ENCODE measurements at regions not wholly inside any gene's neighbourhood (a gene's known extent, or its start where the extent isn't known, plus 50 kb on each side); places are given as distances from the start of the nearest gene placed in this dataset.
"Not testable (repeated sequence)": the region's sequence is repeated elsewhere in the genome, so short reads cannot be mapped to it uniquely, and the experiment has no call there.

- Mint-ChIP-seq H3K27ac (no peak overlapping the region), H3K4me1 (peaks cover 0 to 2% (median 0%) of the 10 kb centered on the region in 3 donors), H3K36me3 (no peaks in the 10 kb centered on the region), H3K4me3 (no peak overlapping the region), H3K9me3 (no peaks in the 10 kb centered on the region), H3K27me3 (peaks cover 4% of the 10 kb centered on the region)
Observed at GRCh38 chr7:93719546-93719945, 145.0 kb upstream of the CALCR start.

DNA sequence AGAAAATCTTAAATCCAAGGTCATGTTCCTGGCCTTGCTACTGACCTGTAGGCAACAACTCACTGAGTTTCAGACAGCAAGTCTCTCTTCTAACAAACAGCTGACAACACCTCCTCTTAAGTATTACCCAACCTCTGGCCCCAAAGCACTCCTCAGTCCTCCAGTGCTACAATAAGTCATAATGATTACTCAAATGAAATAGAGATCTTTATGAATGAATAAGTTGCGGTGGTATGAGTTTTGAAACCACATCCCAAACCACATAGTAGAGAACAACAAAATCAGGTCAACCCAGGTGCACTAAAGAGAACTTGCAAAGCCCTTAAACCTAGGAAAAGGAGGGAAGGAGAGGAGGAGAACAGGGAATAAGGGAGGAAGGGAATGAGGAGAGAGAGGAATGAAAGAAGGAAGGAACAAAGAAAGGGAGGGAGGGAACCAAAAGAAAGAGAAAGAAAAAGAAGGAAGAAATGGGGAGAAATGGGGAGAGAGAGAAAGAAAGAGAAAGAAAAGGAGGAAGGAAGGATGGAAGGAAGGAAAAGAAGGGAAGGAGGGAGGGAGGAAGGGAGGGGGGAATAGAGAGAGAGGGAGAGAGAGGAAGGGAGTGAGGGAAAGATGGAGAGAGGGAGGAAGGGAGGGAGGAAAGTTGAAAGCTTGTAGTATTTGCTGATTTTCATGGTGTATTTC lies 142.8 kb upstream of the CALCR start:
- peaks cover 0 to 2% (median 0%) of the 10 kb centered on the region in 3 donors for H3K4me1 Mint-ChIP-seq
- H3K9me3 Mint-ChIP-seq, result no peaks in the 10 kb centered on the region
- H3K36me3 Mint-ChIP-seq, result no peaks in the 10 kb centered on the region
- peaks cover 7% of the 10 kb centered on the region for H3K27me3 Mint-ChIP-seq
- H3K4me3 Mint-ChIP-seq, result no peak overlapping the region
- H3K27ac Mint-ChIP-seq, result peak overlapping the region in 1 of 3 donors; percentile 7

- Mint-ChIP-seq H3K27ac (no peak overlapping the region), H3K36me3 (no peaks in the 10 kb centered on the region), H3K9me3 (no peaks in the 10 kb centered on the region)
Observed at GRCh38 chr7:93715234-93715633, 140.7 kb upstream of the CALCR start.

DNA sequence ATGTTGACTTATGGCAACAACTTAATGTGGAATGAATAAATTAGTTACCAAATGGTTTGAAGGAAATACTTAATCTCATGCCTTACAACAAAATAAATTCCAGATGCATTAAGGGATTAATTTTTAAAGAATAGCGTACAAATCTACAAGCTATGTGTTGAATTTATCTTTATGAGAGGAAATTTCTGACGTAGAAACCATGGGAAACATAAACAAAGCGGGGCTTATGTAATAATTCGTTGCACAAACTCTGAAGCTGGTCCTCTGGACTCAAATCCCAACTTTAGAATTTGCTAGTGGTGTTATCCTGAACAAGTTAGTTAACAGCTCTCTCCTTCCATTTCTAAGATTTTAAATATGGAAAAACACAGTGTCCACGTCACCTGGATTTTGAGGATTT lies 137.4 kb upstream of the CALCR start:
- H3K9me3 Mint-ChIP-seq, result peaks cover 0 to 4% (median 3%) of the 10 kb centered on the region in 3 donors
- H3K4me3 Mint-ChIP-seq, result no peak overlapping the region
- H3K4me1 Mint-ChIP-seq, result peaks cover 0 to 2% (median 0%) of the 10 kb centered on the region in 3 donors
- no peak overlapping the region for H3K27ac Mint-ChIP-seq
- no peaks in the 10 kb centered on the region for H3K36me3 Mint-ChIP-seq
- H3K27me3 Mint-ChIP-seq, result peaks cover 3% of the 10 kb centered on the region

More at GRCh38 chr7:93715234-93715633, 140.7 kb upstream of the CALCR start:
- Mint-ChIP-seq H3K4me3 (no peak overlapping the region), H3K4me1 (peaks cover 0 to 2% (median 0%) of the 10 kb centered on the region in 3 donors), H3K27me3 (peaks cover 7% of the 10 kb centered on the region)

GRCh38 chr7:93708255-93708654 lies 133.7 kb upstream of the CALCR start:
- H3K4me1 Mint-ChIP-seq, H3K4me3 Mint-ChIP-seq, H3K36me3 Mint-ChIP-seq, H3K9me3 Mint-ChIP-seq, H3K27me3 Mint-ChIP-seq: not testable (repeated sequence)
- peak overlapping the region in 1 of 3 donors; percentile 71 for H3K27ac Mint-ChIP-seq

GRCh38 chr7:93707249-93707648 lies 132.7 kb upstream of the CALCR start:
- H3K36me3 Mint-ChIP-seq, result no peaks in the 10 kb centered on the region
- no peaks in the 10 kb centered on the region for H3K4me1 Mint-ChIP-seq
- H3K4me3 Mint-ChIP-seq, result no peak overlapping the region
- peaks cover 4% of the 10 kb centered on the region in 3 donors for H3K9me3 Mint-ChIP-seq
- H3K27ac Mint-ChIP-seq, result no peak overlapping the region
- no peaks in the 10 kb centered on the region for H3K27me3 Mint-ChIP-seq

GRCh38 chr7:93706162-93706561 lies 131.6 kb upstream of the CALCR start:
- not testable (repeated sequence) for H3K36me3 Mint-ChIP-seq, H3K9me3 Mint-ChIP-seq, H3K27me3 Mint-ChIP-seq, H3K4me3 Mint-ChIP-seq, H3K27ac Mint-ChIP-seq, H3K4me1 Mint-ChIP-seq

DNA sequence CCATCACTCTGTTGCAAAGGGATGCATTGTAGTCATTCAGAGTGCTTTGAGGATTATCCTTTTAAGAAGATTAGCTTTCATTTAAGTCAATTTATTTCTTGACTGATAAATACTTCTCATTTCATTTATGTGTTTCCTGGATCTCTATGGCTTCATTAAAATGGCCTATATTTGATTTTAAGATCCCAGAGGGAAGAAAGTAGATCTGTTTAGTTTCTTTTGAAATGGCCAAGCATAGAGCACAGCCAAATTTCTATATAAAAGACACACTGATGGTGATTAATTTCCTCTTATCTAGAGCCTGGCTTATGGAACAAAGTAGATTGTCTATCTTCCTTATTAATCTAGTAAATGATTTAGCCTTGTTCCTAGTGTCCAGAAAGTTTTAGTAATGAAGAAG lies 129.7 kb upstream of the CALCR start:
- no peaks in the 10 kb centered on the region for H3K4me1 Mint-ChIP-seq
- H3K27me3 Mint-ChIP-seq, result no peaks in the 10 kb centered on the region
- H3K27ac Mint-ChIP-seq, result no peak overlapping the region
- no peak overlapping the region for H3K4me3 Mint-ChIP-seq
- H3K9me3 Mint-ChIP-seq, result peaks cover 4 to 6% (median 4%) of the 10 kb centered on the region in 3 donors
- no peaks in the 10 kb centered on the region for H3K36me3 Mint-ChIP-seq

- H3K9me3 Mint-ChIP-seq, result peaks cover 0 to 2% (median 0%) of the 10 kb centered on the region in 3 donors
- no peaks in the 10 kb centered on the region for H3K27me3 Mint-ChIP-seq
- H3K27ac Mint-ChIP-seq, result no peak overlapping the region
- H3K4me1 Mint-ChIP-seq, result no peaks in the 10 kb centered on the region
- no peak overlapping the region for H3K4me3 Mint-ChIP-seq
- H3K36me3 Mint-ChIP-seq, result no peaks in the 10 kb centered on the region
Observed at GRCh38 chr7:93697901-93698300, 123.4 kb upstream of the CALCR start.

GRCh38 chr7:93693796-93694195 lies 119.3 kb upstream of the CALCR start:
- Mint-ChIP-seq H3K4me1 (peaks cover 0 to 2% (median 0%) of the 10 kb centered on the region in 3 donors), H3K4me3 (no peak overlapping the region), H3K9me3 (no peaks in the 10 kb centered on the region), H3K27me3 (no peaks in the 10 kb centered on the region), H3K36me3 (no peaks in the 10 kb centered on the region), H3K27ac (no peak overlapping the region)

DNA sequence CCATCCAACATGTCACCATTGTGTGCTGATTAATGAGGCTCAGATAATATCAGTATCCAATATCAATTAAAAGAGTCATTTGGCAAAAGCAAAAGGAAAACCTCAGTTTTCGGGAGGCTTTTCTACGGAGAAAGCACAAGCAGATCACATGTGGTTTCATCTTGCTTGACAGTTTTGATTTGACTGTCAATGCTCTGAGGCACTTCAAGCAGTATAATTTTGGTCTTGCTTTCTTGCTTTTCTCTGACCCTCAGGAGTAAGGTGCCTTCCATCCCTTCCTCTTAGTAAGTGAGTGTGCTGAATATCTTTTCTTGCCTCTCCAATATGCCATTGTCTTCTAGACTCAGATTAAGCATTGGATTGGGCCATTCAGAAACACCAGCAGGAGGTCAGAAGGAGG lies 115.5 kb upstream of the CALCR start:
- Mint-ChIP-seq H3K36me3 (no peaks in the 10 kb centered on the region), H3K9me3 (no peaks in the 10 kb centered on the region), H3K27me3 (no peaks in the 10 kb centered on the region), H3K4me1 (peaks cover 0 to 2% (median 0%) of the 10 kb centered on the region in 3 donors), H3K27ac (no peak overlapping the region), H3K4me3 (no peak overlapping the region)

DNA sequence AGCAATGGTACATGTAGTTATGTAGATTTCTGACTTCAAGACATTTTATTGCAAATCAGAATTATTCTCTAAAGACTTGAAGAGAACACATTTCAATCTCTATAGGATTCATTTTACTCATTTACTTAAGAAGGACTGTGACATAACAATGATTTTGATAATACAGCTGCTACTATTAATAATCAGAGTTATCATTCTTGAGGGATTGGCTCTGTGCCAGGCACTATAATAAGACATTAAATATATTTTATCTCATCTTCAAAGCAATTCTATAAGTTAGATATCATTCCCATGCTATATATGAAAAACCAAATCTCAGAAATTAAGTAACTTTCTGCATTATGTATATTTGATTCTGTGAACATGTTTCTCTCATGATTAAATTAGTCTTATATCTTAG lies 103.7 kb upstream of the CALCR start:
- no peaks in the 10 kb centered on the region for H3K4me1 Mint-ChIP-seq
- no peaks in the 10 kb centered on the region for H3K36me3 Mint-ChIP-seq
- no peak overlapping the region for H3K4me3 Mint-ChIP-seq
- H3K27me3 Mint-ChIP-seq, result peaks cover 4% of the 10 kb centered on the region
- H3K27ac Mint-ChIP-seq, result no peak overlapping the region
- peaks cover 0 to 6% (median 0%) of the 10 kb centered on the region in 3 donors for H3K9me3 Mint-ChIP-seq

DNA sequence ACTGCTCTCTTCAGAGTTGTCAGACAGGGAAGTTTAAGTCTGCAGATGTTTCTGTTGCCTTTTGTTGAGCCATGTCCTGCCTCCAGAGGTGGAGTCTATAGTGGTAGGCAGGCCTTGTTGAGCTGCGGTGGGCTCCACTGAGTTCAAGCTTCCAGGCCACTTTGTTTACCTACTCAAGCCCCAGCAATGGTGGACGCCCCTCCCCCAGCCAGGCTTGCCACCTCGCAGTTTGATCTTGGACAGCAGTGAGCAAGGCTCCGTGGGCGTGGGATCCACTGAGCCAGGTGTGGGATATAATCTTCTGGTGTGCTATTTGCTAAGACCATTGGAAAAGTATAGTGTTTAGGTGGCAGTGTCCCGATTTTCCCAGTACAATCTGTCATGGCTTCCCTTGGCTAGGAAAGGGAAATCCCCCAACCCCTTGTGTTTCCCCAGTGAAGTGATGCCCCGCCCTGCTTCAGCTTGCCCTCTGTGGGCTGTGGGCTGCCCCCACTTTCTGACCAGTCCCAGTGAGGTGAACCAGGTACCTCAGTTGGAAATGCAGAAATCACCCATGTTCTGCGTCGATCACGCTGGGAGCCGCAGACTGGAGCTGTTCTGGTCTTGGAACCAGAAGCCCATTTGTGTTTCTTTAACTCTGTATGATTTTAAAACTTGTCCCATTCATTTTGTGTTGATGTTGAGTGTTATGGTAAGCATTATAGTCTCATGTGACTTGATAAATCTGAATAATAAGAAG lies 89.2 kb upstream of the CALCR start:
- Mint-ChIP-seq H3K4me3 (no peak overlapping the region), H3K4me1 (no peaks in the 10 kb centered on the region), H3K27ac (peak overlapping the region in 1 of 3 donors; percentile 76), H3K9me3 (peaks cover 0 to 3% (median 0%) of the 10 kb centered on the region in 3 donors), H3K27me3 (peaks cover 5% of the 10 kb centered on the region), H3K36me3 (peaks cover 3% of the 10 kb centered on the region)

GRCh38 chr7:93658163-93658562 lies 83.6 kb upstream of the CALCR start:
- H3K4me1 Mint-ChIP-seq, H3K4me3 Mint-ChIP-seq, H3K9me3 Mint-ChIP-seq, H3K27ac Mint-ChIP-seq, H3K36me3 Mint-ChIP-seq, H3K27me3 Mint-ChIP-seq: not testable (repeated sequence)

DNA sequence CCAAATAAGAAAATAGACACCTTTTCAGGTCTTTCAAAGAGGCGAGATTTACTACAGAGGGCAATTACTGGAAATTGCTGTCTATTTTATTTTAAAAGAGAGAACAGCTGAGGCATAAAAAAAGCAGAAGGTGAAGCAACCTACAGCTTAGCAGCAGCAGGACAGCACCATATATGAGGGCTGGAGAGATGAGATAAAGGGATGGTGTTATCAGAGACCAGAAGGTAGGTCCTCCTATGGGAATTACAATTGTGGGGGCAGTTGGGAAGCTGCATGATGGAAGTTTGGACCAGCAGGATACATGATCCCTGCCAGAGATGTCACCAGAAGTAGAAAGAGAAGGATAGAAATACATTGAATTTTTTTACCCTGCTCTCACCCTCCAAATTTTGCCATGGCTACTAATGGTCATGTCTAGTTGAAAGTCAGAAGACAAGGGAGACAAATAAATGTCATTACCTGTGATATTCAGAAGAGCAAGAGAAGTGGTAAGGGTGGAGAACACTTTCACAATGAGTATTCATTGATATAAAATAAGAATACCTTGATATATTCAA lies 77.2 kb upstream of the CALCR start:
- no peaks in the 10 kb centered on the region for H3K9me3 Mint-ChIP-seq
- no peak overlapping the region for H3K27ac Mint-ChIP-seq
- no peaks in the 10 kb centered on the region for H3K27me3 Mint-ChIP-seq
- H3K4me3 Mint-ChIP-seq, result no peak overlapping the region
- H3K4me1 Mint-ChIP-seq, result no peaks in the 10 kb centered on the region
- no peaks in the 10 kb centered on the region for H3K36me3 Mint-ChIP-seq

- Mint-ChIP-seq H3K9me3 (no peaks in the 10 kb centered on the region), H3K36me3 (no peaks in the 10 kb centered on the region), H3K27me3 (no peaks in the 10 kb centered on the region), H3K4me3 (no peak overlapping the region), H3K4me1 (no peaks in the 10 kb centered on the region), H3K27ac (no peak overlapping the region)
Observed at GRCh38 chr7:93646538-93646937, 72.0 kb upstream of the CALCR start.

Measured in IgD-negative memory B cell (primary cell).